Skeletal muscle cell (primary cell): ENCODE measurements at regions not wholly inside any gene's neighbourhood (a gene's known extent, or its start where the extent isn't known, plus 50 kb on each side); places are given as distances from the start of the nearest gene placed in this dataset.
A peak's percentile ranks its signal among the peaks of the same experiment; 100 is the strongest.

Experiments used
- DNase-seq: peaks from one replicate; pipeline ENCODE4 v3.0.0-alpha.2; 2010; ENCODE audit warnings: low read depth
- H3K4me3 ChIP-seq: 2 replicates; pipeline ENCODE4 v1.5.1; 2011; ENCODE audit warnings: low read depth, mild to moderate bottlenecking, control low read depth, low read length, moderate library complexity

DNA sequence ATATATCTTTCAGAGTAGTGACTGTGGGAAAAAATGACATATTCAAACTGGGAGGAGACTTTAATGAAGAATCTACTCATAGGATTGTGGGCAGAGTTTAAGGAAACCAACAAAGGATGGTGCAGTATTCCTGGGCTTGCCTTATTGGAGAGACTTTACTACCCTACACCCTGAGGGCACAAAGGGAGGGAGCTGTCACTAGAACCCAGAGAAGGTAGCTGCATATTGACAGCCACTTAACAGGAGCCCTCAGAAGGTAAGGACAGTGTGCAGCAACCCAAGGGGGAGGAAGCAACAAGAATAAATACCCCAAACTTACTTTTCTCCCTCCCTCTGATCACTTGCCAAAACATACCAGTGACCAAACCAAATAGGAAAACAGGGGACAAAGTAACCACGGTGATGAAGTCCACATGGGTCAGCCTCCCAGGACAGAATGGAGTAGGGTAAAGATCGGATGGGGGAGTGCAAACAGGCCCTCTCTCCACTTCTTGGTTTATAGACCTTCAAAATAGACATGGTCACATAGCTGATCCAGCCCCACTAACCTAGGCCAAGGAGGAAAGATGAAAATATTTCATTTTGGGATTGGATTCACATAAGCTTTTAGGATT, 121.8 kb upstream of the SESN3 start:
- DNase-seq, result no peak
- H3K4me3 ChIP-seq, result no peak overlapping the region

DNA sequence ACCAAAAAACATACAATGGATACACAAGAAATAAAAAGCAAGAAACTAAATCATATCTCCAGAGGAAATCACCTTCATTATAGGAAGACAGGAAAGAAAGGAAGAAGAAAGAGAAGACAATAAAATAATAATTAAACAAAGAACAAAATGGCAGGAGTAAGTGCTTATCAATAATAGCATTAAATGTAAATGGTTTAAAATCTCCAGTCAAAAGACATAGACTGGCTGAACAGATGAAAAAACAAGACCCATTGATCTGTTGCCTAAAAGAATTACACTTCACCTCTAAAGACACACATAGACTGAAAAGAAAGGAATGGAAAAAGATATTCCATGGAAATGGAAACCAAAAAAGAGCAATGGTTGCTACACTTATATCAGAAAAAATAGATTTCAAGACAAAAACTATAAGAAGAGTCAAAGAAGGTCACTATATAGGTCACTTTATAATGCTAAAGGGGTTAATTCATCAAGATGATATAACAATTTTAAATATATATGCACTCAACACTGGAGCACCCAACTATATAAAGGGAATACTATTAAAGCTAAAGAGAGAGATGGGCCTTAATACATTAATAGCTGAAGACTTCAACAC, 118.4 kb upstream of the SESN3 start:
- no peak for DNase-seq
- no peak overlapping the region for H3K4me3 ChIP-seq

DNA sequence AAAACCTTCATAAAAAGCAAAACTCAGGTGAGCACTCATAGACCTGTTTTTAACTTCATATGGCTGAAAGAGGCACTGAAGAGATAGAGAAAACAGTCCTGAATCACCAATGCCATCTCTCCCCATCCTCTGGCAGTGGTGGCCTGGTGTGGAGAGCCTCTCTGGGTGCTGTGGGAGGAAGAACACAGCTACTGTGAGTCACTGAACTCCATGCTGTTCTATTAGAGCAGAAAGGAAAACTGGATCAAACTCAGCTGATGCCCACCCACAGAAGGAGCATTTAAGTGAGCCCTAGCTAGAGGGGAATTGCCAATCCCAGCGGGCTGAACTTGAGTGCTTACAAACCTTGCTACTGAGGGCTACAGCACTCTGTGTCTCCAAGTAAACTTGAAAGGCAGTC, 115.3 kb upstream of the SESN3 start:
- H3K4me3 ChIP-seq, result no peak overlapping the region
- no peak for DNase-seq

- DNase-seq, result no peak
Observed at GRCh38 chr11:95345651-95346050, 114.6 kb upstream of the SESN3 start.

DNA sequence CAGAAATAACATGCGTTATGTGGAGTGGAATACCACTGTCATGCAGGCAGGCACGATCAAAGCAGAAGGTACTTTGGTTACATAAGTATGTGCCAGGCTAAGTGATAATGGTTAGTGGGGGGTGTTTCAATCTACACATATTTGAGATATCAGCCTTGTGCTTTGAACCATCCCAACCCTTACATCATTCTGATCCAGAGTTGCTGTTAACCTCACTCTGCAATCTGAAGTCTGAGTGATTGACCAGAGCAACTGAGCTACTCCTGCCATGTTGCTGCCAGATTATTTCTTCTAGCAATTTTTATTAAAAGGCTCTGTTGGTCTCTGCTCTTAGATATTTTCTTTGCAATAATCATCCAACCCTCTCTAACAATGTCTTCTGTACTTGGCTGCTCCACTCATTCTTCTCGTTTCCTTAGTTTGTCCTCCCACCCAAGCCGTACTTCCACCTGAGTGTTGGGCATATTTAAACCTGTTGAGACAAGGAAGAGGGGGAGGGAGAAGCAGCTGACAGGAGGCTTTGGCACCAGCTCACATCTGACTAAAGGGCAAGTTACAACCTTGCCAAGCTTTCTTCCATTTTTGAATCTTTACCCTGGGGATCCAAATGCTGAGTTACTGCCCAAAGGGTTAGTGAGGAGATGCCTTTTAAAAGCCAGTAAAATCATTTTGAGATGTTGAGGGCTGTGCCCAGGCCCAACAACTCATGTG, 114.1 kb upstream of the SESN3 start:
- H3K4me3 ChIP-seq, result no peak overlapping the region
- DNase-seq, result no peak

More at GRCh38 chr11:95345651-95346050, 114.6 kb upstream of the SESN3 start:
- H3K4me3 ChIP-seq, result no peak overlapping the region

GRCh38 chr11:95341221-95341620, 110.2 kb upstream of the SESN3 start:
- H3K4me3 ChIP-seq, result no peak overlapping the region
- peak; percentile 45 for DNase-seq

DNA sequence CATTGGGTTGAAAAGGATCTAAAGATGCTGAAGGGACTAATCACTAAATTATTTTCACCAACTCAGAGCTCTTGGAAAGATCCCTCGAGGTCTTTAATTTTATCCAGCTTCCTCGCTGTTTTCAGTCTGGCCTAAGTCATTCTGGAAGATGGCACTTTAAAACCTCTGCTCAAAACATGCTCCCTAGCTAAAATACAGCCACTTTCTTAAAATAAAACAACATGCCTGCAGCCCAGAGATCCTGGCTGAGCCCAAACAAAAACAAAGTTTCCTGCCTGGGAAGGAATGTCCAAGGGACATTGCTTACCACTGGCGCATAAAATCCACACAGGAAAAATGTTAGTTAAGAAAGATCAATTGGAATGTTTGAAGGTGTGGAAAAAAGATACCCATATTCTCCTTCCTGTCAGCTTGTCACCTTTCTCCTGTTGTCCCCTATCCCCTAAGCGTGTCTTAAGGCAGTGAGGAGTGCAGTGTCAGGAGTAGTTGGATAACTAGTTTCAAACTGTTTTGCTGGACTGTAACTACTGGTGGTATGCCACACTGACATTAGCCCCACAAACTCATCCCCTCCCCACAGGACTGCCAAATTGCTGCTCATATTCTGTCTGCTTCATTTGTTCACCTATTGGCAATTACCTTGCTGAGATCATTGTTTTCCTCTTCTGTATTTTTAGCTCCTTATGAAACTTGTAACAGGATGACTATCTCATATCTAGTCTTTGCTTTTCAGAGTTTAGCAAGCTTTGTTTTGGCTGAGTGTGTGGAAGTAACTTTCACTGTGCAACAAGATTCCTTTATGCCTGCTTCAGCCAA, 108.3 kb upstream of the SESN3 start:
- H3K4me3 ChIP-seq, result no peak overlapping the region
- DNase-seq, result no peak

DNA sequence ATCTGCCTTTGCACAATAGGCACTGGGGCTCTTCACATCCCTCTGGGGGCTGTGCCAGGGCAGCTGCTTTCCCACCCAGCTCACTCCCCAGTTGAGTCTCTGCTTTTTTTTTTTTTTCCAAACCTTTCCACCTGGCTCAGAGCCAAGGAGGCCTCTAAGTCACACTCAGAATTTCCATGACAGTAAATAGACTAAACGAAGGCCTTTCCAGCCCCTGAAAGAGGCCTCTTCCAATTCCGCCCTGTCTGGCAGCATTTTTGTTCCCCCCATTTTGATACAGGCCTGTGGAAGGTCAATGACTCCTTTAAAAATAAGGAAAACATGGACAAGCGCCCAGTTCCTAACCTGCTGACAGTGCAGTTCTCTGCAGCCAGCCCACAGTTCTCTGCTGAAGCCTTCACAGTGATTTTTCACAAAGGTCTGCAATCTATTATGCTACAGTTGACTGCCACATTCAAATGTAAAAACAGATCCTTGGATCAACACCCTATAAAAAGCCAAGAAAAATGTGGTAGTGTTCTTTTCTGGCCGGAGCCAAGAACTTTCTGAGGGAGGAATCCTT, 107.5 kb upstream of the SESN3 start:
- peak; percentile 58 for DNase-seq
- no peak overlapping the region for H3K4me3 ChIP-seq

DNA sequence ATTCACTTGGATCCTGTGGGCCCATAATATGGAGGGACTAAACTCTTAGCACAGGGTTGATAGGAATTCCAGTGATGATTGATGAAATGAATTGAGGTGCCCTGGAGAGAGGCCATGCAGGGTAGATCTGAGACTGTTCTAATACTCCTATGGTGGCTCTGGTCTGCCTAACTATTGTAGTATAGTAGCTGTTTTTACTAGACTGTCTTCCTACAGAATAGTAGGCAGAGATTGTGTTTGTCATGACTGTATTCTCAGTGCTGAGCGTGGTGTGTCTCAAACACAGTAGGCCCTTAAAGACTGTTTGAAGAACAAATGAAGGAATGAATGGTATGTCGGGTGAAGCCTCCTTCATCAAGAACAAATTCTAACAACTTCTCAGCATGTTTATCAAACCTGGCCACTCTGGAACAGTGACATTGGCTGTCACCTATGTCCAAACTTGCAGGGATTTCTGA, 107.0 kb upstream of the SESN3 start:
- DNase-seq, result no peak

GRCh38 chr11:95337175-95337957, 106.4 kb upstream of the SESN3 start:
- no peak overlapping the region for H3K4me3 ChIP-seq

More for the DNA sequence above, 107.0 kb upstream of the SESN3 start:
- H3K4me3 ChIP-seq, result no peak overlapping the region

GRCh38 chr11:95335989-95336388, 105.0 kb upstream of the SESN3 start:
- no peak for DNase-seq
- no peak overlapping the region for H3K4me3 ChIP-seq

More at GRCh38 chr11:95337175-95337957, 106.4 kb upstream of the SESN3 start:
- DNase-seq, result peak; percentile 33

DNA sequence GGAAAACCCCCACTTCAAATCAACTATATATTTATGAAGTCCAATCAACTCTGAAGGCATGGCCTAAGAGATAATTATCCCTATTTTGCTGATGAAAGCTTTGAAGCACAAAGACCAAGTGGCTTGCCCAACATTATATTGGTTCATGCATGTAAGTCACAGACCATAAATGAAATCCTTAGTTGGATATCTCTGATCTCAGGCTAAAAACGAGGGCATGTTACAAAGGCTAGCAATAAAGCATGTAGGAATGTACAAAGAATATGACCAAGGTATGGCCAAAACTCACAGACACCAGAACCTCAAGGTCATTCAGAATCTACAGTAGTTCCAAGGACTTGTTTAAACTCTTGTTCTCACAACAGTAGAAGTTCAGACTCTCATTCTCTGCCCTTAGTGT, 100.2 kb upstream of the SESN3 start:
- no peak overlapping the region for H3K4me3 ChIP-seq
- DNase-seq, result no peak

- no peak overlapping the region for H3K4me3 ChIP-seq
- no peak for DNase-seq
Observed at GRCh38 chr11:95330302-95330701, 99.3 kb upstream of the SESN3 start.

DNA sequence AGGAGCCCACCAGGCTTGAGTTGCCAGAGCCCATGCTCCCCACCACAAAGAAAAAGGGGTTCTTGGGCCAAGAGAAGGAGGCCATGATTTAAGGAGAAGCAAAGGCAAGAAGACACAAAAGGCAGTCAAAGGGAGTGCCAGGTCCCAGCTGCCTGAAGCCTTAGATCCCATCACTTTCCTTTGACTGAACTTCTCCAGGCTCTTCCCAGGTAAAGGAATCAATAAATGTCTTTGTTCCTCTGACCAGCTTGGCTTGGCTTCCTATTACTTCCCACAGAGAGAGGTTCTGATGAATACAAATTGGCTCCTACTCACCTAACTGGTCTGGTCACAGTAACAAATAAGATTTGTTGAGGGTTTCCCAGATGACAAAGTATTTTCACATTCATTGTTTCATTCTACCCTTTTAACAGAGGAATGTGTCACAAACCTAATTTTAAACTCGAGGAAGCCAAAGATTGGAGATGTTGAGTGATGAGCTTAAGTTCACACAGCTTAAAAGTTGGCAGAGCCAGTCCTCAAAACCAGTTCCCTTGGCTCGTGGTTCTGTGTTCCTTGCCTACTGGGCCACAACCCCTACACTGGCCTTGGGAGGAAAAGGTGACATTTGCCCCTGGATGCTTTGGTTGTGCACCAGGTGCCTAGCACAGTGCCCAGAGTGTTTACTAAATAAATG, 96.4 kb upstream of the SESN3 start:
- no peak for DNase-seq

DNA sequence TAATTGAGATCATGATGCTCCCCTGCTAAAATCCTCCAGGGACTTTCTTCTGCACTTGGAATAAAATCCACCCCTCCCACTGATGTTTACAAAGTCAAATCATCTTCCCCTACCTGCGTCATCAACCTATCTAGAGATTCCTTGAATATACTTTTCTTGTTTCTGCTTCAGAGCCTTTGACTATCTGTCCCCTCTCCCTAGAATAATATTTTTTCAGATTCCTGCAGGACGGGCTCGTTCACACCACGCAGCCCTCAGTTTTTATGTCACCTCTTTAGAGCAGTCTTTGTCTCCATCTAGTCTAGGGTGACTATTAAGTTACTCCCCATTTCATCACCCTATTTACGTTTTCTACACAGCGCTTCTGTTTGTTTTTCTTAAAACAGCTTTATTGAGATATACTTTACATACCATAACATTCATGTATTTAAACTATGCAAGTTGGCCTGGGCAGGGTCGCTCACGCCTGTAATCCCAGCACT, 94.8 kb upstream of the SESN3 start:
- no peak for DNase-seq
- H3K4me3 ChIP-seq, result no peak overlapping the region

More for the DNA sequence above, 96.4 kb upstream of the SESN3 start:
- no peak overlapping the region for H3K4me3 ChIP-seq

DNA sequence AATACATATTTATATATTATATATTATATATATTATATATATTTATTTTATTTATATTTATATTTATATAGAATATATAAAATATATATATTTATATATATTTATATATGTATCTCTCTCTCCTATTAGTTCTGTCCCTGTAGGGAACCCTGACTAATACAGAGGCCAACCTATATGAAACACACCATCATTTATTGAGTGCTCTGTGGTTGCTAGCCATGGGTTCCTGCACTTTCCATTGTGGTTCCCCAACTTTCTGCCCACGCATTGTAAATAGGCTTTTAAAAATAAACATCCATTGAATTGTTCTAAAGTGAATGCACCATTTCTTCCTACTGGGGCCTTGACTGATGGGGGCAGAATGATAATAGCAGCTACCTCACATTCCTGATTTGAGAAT, 93.8 kb upstream of the SESN3 start:
- no peak for DNase-seq

GRCh38 chr11:95322539-95322938, 91.5 kb upstream of the SESN3 start:
- peak; percentile 80 for DNase-seq
- H3K4me3 ChIP-seq, result no peak overlapping the region

More for the DNA sequence above, 93.8 kb upstream of the SESN3 start:
- no peak overlapping the region for H3K4me3 ChIP-seq

GRCh38 chr11:95318498-95318897, 87.5 kb upstream of the SESN3 start:
- H3K4me3 ChIP-seq, result no peak overlapping the region
- no peak for DNase-seq
